DND-41 (cell line): ENCODE measurements at regions not wholly inside any gene's neighbourhood (a gene's known extent, or its start where the extent isn't known, plus 50 kb on each side); places are given as distances from the start of the nearest gene placed in this dataset.

Experiments used
- EZH2 ChIP-seq: IDR thresholded peaks from 3 replicates; pipeline ENCODE4 v1.6.1; 2012; ENCODE audit warnings: borderline replicate concordance, low read depth, mild to moderate bottlenecking, moderate library complexity, low read length, inconsistent platforms; ENCODE audit not compliant: severe bottlenecking
- TF ChIP-seq, protein P1 (sequence below): IDR thresholded peaks from 2 replicates; pipeline ENCODE4 v1.5.1; 2012; ENCODE audit warnings: borderline replicate concordance, low read length, moderate library complexity, mild to moderate bottlenecking; ENCODE audit not compliant: poor library complexity, severe bottlenecking; ENCODE audit errors: extremely low read depth

DNA sequence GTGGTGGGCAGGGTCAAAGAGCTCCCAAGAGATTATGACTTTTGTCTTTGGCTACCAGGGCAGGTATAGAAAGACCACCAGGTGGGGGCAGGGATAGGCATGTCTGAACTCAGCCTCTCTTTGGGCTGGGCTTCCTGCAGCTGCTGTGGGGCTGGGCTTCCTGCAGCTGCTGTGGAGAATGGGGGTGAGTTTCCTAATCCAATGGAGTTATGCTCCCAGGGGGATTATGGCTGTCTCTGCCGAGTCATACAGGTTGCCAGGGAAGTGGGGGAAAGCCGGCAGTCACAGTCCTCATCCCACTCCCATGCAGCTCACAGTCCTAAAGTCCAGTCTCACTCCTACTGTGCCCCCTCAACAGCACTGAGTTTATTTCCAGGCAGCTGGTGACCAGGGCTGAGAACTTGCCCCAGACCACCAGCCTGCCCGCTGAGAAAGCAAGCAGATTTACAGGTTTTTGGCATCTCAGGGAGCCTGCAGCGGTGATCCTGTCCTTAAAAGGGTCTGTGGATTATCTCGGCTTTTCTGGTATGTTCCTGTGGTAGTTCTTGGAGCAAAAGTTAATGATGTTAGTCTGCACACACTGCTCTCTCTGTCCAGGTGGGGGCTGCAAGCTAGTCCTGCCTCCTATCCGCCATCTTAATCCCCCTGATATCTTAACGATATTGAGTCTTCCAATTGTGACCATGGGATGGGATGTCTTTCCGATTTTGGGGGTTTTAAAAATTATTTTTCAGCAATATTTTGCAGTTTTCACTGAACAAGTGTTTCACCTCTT, 133.4 kb downstream of the RTL9 start:
- no peak for TF ChIP-seq EZH2
- TF ChIP-seq, protein P1, sequence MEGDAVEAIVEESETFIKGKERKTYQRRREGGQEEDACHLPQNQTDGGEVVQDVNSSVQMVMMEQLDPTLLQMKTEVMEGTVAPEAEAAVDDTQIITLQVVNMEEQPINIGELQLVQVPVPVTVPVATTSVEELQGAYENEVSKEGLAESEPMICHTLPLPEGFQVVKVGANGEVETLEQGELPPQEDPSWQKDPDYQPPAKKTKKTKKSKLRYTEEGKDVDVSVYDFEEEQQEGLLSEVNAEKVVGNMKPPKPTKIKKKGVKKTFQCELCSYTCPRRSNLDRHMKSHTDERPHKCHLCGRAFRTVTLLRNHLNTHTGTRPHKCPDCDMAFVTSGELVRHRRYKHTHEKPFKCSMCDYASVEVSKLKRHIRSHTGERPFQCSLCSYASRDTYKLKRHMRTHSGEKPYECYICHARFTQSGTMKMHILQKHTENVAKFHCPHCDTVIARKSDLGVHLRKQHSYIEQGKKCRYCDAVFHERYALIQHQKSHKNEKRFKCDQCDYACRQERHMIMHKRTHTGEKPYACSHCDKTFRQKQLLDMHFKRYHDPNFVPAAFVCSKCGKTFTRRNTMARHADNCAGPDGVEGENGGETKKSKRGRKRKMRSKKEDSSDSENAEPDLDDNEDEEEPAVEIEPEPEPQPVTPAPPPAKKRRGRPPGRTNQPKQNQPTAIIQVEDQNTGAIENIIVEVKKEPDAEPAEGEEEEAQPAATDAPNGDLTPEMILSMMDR: no peak
